Progenitor cell of endocrine pancreas (in vitro differentiated cells): ENCODE measurements at regions not wholly inside any gene's neighbourhood (a gene's known extent, or its start where the extent isn't known, plus 50 kb on each side); places are given as distances from the start of the nearest gene placed in this dataset.

ENCODE experiments used
- DNase-seq: peaks from one replicate; pipeline ENCODE4 v3.0.0; 2021; ENCODE audit warnings: low spot score; ENCODE audit not compliant: unreplicated experiment
- H3K27ac Mint-ChIP-seq: 2 replicates; pipeline ENCODE4 v1.8.0; 2021; ENCODE audit warnings: mild to moderate bottlenecking, moderate library complexity, mixed read lengths
- H3K27me3 Mint-ChIP-seq: 2 replicates; pipeline ENCODE4 v1.8.0; 2021; ENCODE audit warnings: mixed read lengths
- H3K36me3 Mint-ChIP-seq: 2 replicates; pipeline ENCODE4 v1.8.0; 2022; ENCODE audit warnings: mixed read lengths; ENCODE audit not compliant: insufficient read depth
- H3K4me1 Mint-ChIP-seq: 2 replicates; pipeline ENCODE4 v1.8.0; 2021; ENCODE audit warnings: low read depth, mixed read lengths
- H3K4me3 Mint-ChIP-seq: 2 replicates; pipeline ENCODE4 v1.8.0; 2021; ENCODE audit warnings: low read depth, mild to moderate bottlenecking, moderate library complexity, mixed read lengths
- H3K9me3 Mint-ChIP-seq: 2 replicates; pipeline ENCODE4 v1.8.0; 2021; ENCODE audit warnings: low read depth, mixed read lengths
- TF ChIP-seq, protein P1 (sequence below): fragments of 200-600 bp; sonication (generic); IDR thresholded peaks from one replicate; pipeline ENCODE4 v1.5.0; 2021; ENCODE audit warnings: antibody characterized with exemption, mild to moderate bottlenecking; ENCODE audit not compliant: unreplicated experiment

DNA sequence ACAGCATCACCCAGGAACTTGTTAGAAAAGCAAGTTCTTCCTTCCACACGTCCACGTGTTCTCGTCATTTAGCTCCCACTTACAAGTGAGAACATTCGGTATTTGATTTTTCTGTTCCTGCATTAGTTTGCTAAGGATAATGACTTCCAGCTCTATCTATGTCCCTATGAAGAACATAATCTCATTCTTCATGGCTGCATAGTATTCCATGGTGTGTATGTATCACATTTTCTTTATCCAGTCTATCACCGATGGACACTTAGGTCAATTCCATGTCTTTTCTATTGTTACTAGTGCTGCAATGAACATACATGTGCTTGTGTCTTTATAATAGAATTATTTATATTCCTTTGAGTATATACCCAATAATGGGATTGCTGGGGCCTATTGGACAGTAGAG, 368.7 kb upstream of the RUNX1 start:
- no peak for DNase-seq
- peaks cover 9% of the 10 kb centered on the region for H3K27me3 Mint-ChIP-seq
- peaks cover 18% of the 10 kb centered on the region for H3K9me3 Mint-ChIP-seq
- no peak overlapping the region for H3K4me3 Mint-ChIP-seq
- H3K27ac Mint-ChIP-seq, result no peak overlapping the region
- H3K4me1 Mint-ChIP-seq, result no peaks in the 10 kb centered on the region
- no peaks in the 10 kb centered on the region for H3K36me3 Mint-ChIP-seq
- TF ChIP-seq, protein P1, sequence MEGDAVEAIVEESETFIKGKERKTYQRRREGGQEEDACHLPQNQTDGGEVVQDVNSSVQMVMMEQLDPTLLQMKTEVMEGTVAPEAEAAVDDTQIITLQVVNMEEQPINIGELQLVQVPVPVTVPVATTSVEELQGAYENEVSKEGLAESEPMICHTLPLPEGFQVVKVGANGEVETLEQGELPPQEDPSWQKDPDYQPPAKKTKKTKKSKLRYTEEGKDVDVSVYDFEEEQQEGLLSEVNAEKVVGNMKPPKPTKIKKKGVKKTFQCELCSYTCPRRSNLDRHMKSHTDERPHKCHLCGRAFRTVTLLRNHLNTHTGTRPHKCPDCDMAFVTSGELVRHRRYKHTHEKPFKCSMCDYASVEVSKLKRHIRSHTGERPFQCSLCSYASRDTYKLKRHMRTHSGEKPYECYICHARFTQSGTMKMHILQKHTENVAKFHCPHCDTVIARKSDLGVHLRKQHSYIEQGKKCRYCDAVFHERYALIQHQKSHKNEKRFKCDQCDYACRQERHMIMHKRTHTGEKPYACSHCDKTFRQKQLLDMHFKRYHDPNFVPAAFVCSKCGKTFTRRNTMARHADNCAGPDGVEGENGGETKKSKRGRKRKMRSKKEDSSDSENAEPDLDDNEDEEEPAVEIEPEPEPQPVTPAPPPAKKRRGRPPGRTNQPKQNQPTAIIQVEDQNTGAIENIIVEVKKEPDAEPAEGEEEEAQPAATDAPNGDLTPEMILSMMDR, result no peak

DNA sequence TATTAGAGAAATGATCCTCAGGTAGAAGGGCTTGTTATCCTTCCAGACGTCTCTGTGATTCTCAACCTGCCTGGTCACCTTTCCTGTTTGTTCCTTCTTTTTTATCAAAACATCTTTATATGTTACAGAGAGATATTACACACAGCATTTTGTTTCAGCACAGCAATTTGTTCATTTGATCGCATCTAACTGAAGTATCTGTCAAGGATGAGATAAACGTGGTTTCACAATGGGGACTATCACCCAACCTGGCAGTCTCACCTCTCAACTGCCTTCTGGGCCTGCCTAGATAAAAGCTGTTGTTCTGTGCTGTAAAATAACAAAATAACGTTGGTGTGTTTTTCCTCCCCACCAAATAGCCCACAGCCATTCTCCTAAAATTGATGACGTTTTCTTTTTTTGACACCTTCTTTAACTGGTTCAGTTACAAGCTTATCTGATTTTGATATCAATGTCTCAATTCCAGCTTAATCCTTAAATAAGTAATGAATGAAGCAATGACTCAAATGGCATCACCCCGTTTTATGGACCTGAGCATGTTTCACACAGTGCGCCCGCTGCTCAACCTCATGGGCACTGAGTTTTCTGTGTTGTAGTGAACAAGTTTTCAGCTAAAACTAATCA, 367.9 kb upstream of the RUNX1 start:
- TF ChIP-seq, protein P1, result no peak
- Mint-ChIP-seq H3K9me3 (peaks cover 11% of the 10 kb centered on the region), H3K36me3 (no peaks in the 10 kb centered on the region), H3K27me3 (peaks cover 9% of the 10 kb centered on the region), H3K27ac (no peak overlapping the region), H3K4me3 (no peak overlapping the region), H3K4me1 (no peaks in the 10 kb centered on the region)
- DNase-seq, result no peak

DNA sequence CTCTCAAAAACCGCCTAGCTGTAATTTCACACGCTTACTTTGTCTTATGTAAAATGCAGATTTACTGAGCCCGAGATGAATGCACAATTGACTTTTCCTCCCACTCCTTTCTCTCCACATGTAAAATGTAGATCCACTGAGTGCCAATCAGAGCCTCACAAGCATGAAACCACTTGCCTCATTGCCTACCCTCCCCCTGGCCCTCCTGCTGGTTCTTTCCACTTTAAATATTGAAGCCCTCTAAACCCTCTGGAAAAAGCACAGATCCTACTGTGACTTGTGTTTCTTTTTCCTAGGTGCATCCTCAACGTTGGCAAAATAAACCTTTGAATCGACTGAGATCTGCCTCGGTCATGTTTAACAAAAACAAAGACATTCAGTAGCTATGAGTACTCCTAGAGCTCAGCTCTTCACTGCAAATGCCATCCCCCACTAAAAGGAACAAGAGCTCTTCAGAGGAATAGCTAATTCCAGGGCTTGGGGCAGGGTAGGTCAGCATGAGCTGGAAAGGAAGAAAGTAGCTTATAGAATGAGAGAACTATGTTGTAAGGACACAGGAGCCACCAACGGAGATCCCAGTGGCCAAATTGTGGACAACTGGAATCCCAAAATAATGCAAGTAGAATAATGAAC, 365.5 kb upstream of the RUNX1 start:
- Mint-ChIP-seq H3K27ac (no peak overlapping the region), H3K36me3 (no peaks in the 10 kb centered on the region)
- DNase-seq, result no peak

DNA sequence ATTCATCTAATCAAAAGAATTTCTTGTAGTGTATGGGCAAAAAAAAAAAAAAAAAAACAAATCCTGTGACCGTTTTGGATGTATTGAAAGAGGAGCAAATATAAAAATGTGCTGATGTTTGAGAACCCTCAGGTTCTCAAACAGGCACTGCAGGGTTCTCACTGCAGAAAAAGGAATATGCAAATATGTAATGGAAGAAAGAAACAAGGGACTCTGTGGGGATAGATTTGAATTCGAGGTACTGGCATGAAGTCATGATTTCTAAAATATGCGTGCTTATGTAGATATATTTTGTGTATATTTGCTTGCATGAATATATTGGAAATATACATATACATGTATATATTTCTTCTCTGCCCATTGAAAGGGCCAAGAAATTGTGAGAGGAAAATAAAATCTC, 365.0 kb upstream of the RUNX1 start:
- Mint-ChIP-seq H3K36me3 (no peaks in the 10 kb centered on the region), H3K27ac (no peak overlapping the region), H3K4me1 (no peaks in the 10 kb centered on the region), H3K9me3 (no peaks in the 10 kb centered on the region), H3K27me3 (peaks cover 15% of the 10 kb centered on the region), H3K4me3 (no peak overlapping the region)
- TF ChIP-seq, protein P1, result no peak
- no peak for DNase-seq

More for the DNA sequence above, 365.5 kb upstream of the RUNX1 start:
- no peaks in the 10 kb centered on the region for H3K9me3 Mint-ChIP-seq
- TF ChIP-seq, protein P1, result no peak
- H3K27me3 Mint-ChIP-seq, result peaks cover 12% of the 10 kb centered on the region
- H3K4me3 Mint-ChIP-seq, result no peak overlapping the region
- H3K4me1 Mint-ChIP-seq, result no peaks in the 10 kb centered on the region

DNA sequence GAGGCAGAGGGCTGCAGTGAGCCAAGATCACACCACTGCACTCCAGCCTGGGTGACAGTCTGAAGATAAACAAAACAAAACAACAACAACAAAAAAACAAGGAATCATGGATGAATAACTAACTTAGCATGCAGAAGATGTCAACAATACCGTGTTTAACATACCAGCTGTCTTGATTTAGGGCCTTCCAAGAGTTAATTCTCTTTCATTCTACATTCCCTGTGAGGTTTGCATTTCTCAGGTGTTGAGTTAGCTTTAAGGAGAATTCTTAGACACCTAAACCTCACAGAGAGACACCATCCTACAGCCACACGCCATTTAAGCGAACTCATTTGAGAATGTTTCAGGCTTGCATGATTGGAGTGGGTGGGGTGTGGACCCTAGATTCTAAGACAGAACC, 363.1 kb upstream of the RUNX1 start:
- Mint-ChIP-seq H3K27ac (no peak overlapping the region), H3K4me3 (no peak overlapping the region), H3K4me1 (no peaks in the 10 kb centered on the region), H3K27me3 (peaks cover 24% of the 10 kb centered on the region), H3K36me3 (no peaks in the 10 kb centered on the region), H3K9me3 (no peaks in the 10 kb centered on the region)
- DNase-seq, result no peak
- TF ChIP-seq, protein P1, result no peak
